Tibial nerve (tissue), 4 donors: ENCODE measurements at regions not wholly inside any gene's neighbourhood (a gene's known extent, or its start where the extent isn't known, plus 50 kb on each side); places are given as distances from the start of the nearest gene placed in this dataset.
"Not testable (repeated sequence)": the region's sequence is repeated elsewhere in the genome, so short reads cannot be mapped to it uniquely, and the experiment has no call there.

ENCODE experiments used
- DNase-seq, 2 donors: peaks; one replicate each; pipeline ENCODE4 v3.0.0-alpha.2; 2019; ENCODE audit warnings: low spot score in 2 of 2
- H3K27ac ChIP-seq, 4 donors: fragments of 200-600 bp; sonication (generic) in 3 of 4; one replicate each; pipeline ENCODE4 v1.5.1; 2017 to 2019; ENCODE audit warnings: mild to moderate bottlenecking in 1 of 4
- H3K27me3 ChIP-seq, 2 donors: fragments of 200-600 bp; sonication (generic) in 1 of 2; one replicate each; pipeline versions ENCODE4 v1.5.1 to v1.6.0; 2017 to 2019
- H3K36me3 ChIP-seq, 3 donors: fragments of 200-600 bp; sonication (generic); one replicate each; pipeline ENCODE4 v1.5.1; 2018 to 2019
- H3K4me1 ChIP-seq, 4 donors: fragments of 200-600 bp; sonication (generic) in 3 of 4; one replicate each; pipeline ENCODE4 v1.5.1; 2017 to 2019
- H3K4me3 ChIP-seq, 4 donors: fragments of 200-600 bp; sonication (generic) in 3 of 4; one replicate each; pipeline ENCODE4 v1.5.1; 2017 to 2019; ENCODE audit warnings: mild to moderate bottlenecking in 1 of 4, moderate library complexity in 1 of 4
- H3K9me3 ChIP-seq, 4 donors: fragments of 200-600 bp; sonication (generic) in 3 of 4; one replicate each; pipeline ENCODE4 v1.5.1; 2017 to 2019
- CTCF ChIP-seq, 5 experiments: fragments of 200-600 bp in 3 of 5; fragments of 450-650 bp in 2 of 5; sonication (generic) in 3 of 5; IDR thresholded peaks; one replicate each; pipeline ENCODE4 v1.5.1; 2016 to 2019; ENCODE audit warnings: antibody characterized with exemption in 5 of 5, mild to moderate bottlenecking in 3 of 5, moderate library complexity in 2 of 5
- EP300 ChIP-seq, 2 donors: sonication (generic); formaldehyde crosslinking; IDR thresholded peaks; one replicate each; pipeline ENCODE4 v1.6.1; 2017; ENCODE audit warnings: antibody characterized with exemption in 2 of 2, mild to moderate bottlenecking in 1 of 2
- POLR2A ChIP-seq, 2 donors: fragments of 450-650 bp; IDR thresholded peaks; one replicate each; pipeline ENCODE4 v1.6.1; 2017; ENCODE audit warnings: antibody characterized with exemption in 2 of 2, mild to moderate bottlenecking in 2 of 2, moderate library complexity in 2 of 2
- WGBS, 2 donors: methylation state at CpG; one replicate each; pipeline ENCODE4 v1.1.5; 2018; 5-methylcytosine and 5-hydroxymethylcytosine counted together

GRCh38 chr6:82553863-82554531 is 190.4 kb downstream of the TPBG start:
- no peaks in the 10 kb centered on the region for H3K4me1 ChIP-seq
- DNase-seq, result no peak
- peaks cover 0 to 2% (median 0%) of the 10 kb centered on the region in 4 donors for H3K9me3 ChIP-seq
- no peak for TF ChIP-seq EP300 (IDR thresholded peaks at IDR 0.05)
- no peak for TF ChIP-seq POLR2A (IDR thresholded peaks at IDR 0.05)
- TF ChIP-seq CTCF (IDR thresholded peaks at IDR 0.05), result no peak
- no peaks in the 10 kb centered on the region for H3K27me3 ChIP-seq
- no peak overlapping the region for H3K27ac ChIP-seq
- no peaks in the 10 kb centered on the region for H3K36me3 ChIP-seq
- WGBS, 2 donors, result 34 to 37% methylated on average over 2 of the region's 2 CpGs
- no peak overlapping the region for H3K4me3 ChIP-seq

GRCh38 chr6:82554666-82555065 is 191.0 kb downstream of the TPBG start:
- Histone ChIP-seq H3K4me1 (no peaks in the 10 kb centered on the region), H3K27ac (no peak overlapping the region), H3K9me3 (no peaks in the 10 kb centered on the region), H3K36me3 (no peaks in the 10 kb centered on the region), H3K27me3 (no peaks in the 10 kb centered on the region), H3K4me3 (no peak overlapping the region)
- TF ChIP-seq EP300 (IDR thresholded peaks at IDR 0.05) (no peak), CTCF (IDR thresholded peaks at IDR 0.05) (no peak), POLR2A (IDR thresholded peaks at IDR 0.05) (no peak)
- DNase-seq, result no peak
- 90 to 92% methylated on average over 1 of the region's 1 CpG for WGBS, 2 donors

GRCh38 chr6:82555801-82556200 is 192.2 kb downstream of the TPBG start:
- H3K4me1 ChIP-seq, result no peaks in the 10 kb centered on the region
- TF ChIP-seq CTCF (IDR thresholded peaks at IDR 0.05) (no peak), POLR2A (IDR thresholded peaks at IDR 0.05) (no peak), EP300 (IDR thresholded peaks at IDR 0.05) (no peak)
- H3K9me3 ChIP-seq, result no peaks in the 10 kb centered on the region
- no peaks in the 10 kb centered on the region for H3K27me3 ChIP-seq
- DNase-seq, result no peak
- no peak overlapping the region for H3K4me3 ChIP-seq
- H3K36me3 ChIP-seq, result no peaks in the 10 kb centered on the region
- no peak overlapping the region for H3K27ac ChIP-seq
- 96% methylated on average over 1 of the region's 1 CpG for WGBS, 2 donors

GRCh38 chr6:82558531-82558930 is 194.9 kb downstream of the TPBG start:
- not testable (repeated sequence) for DNase-seq, H3K4me1 ChIP-seq, H3K9me3 ChIP-seq, H3K27ac ChIP-seq, H3K36me3 ChIP-seq, H3K27me3 ChIP-seq, H3K4me3 ChIP-seq
- WGBS, 2 donors, result 96 to 97% methylated on average over 17 to 20 of the region's 20 CpGs

GRCh38 chr6:82567621-82568020 is 204.0 kb downstream of the TPBG start:
- no peak overlapping the region for H3K4me3 ChIP-seq
- 55 to 65% methylated on average over 1 of the region's 1 CpG for WGBS, 2 donors

GRCh38 chr6:82568290-82568993 is 204.8 kb downstream of the TPBG start:
- no peak overlapping the region for H3K27ac ChIP-seq
- H3K4me1 ChIP-seq, result peaks cover 0 to 4% (median 0%) of the 10 kb centered on the region in 4 donors
- H3K9me3 ChIP-seq, result no peaks in the 10 kb centered on the region
- TF ChIP-seq CTCF (IDR thresholded peaks at IDR 0.05) (no peak), EP300 (IDR thresholded peaks at IDR 0.05) (no peak), POLR2A (IDR thresholded peaks at IDR 0.05) (no peak)
- DNase-seq, result no peak
- no peaks in the 10 kb centered on the region for H3K27me3 ChIP-seq
- H3K36me3 ChIP-seq, result no peaks in the 10 kb centered on the region
- H3K4me3 ChIP-seq, result no peak overlapping the region
- WGBS, 2 donors, result 66 to 72% methylated on average over 6 of the region's 6 CpGs

More at GRCh38 chr6:82567621-82568020, 204.0 kb downstream of the TPBG start:
- Histone ChIP-seq H3K27me3 (no peaks in the 10 kb centered on the region), H3K4me1 (peaks cover 0 to 4% (median 0%) of the 10 kb centered on the region in 4 donors), H3K36me3 (no peaks in the 10 kb centered on the region), H3K9me3 (no peaks in the 10 kb centered on the region), H3K27ac (no peak overlapping the region)
- TF ChIP-seq EP300 (IDR thresholded peaks at IDR 0.05) (no peak), POLR2A (IDR thresholded peaks at IDR 0.05) (no peak)
- no peak for DNase-seq
